Activated CD8-positive, alpha-beta memory T cell treated with anti-CD3 and anti-CD28 coated beads, Interleukin-2, amount 50 U/mL, for 24 hours (primary cell): ENCODE measurements at regions not wholly inside any gene's neighbourhood (a gene's known extent, or its start where the extent isn't known, plus 50 kb on each side); places are given as distances from the start of the nearest gene placed in this dataset.

ENCODE experiments used
- DNase-seq: peaks from one replicate; pipeline ENCODE4 v3.0.0-alpha.2; 2020; ENCODE audit errors: extremely low read depth

DNA sequence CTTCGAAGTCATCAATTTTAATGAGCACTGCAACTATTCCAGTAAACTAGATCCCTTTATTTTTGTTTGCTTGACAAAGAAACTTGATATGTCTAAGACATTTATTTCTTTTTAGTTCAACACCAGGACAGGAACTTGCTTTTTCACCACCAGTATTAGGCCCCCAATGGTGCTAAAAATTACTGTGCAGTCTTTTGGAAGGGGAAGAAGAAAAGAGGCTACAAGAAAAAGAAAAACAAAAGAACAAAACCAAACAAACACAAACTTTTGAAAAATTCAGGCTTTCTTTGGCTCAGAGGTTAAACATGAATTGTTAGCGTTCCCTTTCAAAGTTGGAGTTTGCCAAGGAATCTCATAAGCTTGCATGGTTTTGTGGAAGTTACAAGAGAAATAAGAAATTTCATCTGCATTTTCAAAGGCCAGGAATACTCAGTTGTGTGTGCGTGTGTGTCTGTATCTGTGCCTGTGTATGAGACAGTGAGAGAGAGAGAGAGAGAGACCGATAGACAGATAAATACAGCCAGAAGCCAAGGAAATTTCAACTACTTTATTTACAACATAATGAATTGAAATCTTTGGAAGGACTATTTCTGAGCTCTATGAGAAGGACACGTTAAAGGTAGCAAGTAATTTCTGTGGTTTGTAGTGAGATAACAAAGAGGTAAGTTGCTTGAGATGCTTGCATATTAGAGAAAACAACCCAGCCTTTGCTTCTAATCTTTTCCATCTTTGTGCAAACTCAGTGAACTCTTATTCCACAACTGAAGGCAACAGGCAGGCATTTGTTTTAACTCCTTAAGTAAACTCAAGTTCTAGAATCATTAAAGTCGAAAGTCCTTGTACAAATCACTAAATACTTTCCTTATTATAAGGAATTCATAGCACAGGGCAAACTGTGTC is 171.0 kb upstream of the CITED2 start:
- DNase-seq: no peak

DNA sequence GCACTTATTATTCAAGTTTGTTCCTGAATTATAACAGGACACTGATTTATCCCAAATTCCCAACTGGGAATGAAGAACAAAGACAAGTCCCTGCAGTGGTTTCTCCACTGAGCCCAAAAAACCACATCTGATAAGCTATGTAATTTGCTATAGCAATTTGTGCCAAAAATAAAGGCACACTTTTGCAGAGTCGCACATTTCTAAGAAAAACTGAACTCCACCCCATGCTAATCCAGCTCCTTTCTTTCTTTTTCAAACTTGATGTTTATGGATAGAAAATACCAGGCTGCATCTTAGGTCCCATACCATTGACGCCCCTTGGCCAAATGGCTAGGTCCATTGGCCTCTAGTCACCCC is 170.2 kb upstream of the CITED2 start:
- no peak for DNase-seq

DNA sequence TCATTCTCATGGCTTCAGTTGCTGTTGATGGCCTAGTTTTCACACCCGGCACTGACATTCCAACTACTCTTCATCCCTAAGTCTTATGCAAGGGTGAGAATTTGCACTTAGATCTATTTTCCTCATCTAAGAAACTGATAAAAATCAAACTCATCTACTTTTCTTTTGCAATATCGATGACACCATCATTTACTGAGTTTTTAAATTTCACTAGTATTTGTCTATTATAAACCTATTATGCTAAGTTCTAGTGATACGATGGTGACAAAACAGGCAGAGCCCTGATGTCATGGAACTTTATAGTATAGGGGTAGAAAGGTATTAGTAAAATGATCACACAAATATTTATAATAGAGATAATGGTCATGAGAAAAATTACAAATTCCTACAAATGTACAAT is 167.9 kb upstream of the CITED2 start:
- no peak for DNase-seq

DNA sequence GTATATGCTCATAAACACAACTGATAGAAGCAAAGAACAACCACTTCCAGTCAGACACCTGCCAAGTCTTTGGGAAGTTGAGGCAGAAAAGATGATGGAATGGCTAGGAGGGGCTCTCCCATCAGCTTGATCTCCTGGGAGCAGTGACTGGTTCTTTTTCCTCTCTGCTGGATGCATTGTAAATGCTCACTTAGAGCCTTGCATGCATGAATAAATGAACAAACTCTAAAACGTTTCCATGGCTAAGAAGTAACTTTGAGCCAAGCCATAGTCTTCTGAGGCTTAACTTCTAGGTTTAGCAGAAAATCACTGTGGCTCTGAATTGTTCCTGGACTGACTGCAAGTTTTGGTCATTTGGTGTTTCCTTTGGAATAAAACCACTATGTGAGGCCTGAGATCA is 166.4 kb upstream of the CITED2 start:
- no peak for DNase-seq

DNA sequence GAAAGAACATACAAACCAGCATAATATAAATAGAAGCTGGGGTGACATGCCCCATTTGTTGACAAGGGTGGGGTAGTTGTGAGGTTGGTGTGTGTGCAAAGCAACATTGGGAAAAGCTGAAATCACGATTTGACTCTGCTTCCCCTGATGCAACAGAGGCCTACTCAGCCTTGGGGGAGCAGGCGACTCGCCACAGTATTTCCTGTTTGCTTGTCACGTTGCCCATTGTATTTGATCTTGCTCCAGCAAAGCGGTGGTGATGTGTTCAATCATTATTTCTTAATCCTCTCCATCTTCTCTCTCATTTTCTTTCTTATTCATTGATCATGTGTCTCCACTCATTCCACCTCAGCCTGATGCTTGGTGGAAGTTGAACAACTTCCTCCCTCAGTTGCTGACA is 165.8 kb upstream of the CITED2 start:
- no peak for DNase-seq

DNA sequence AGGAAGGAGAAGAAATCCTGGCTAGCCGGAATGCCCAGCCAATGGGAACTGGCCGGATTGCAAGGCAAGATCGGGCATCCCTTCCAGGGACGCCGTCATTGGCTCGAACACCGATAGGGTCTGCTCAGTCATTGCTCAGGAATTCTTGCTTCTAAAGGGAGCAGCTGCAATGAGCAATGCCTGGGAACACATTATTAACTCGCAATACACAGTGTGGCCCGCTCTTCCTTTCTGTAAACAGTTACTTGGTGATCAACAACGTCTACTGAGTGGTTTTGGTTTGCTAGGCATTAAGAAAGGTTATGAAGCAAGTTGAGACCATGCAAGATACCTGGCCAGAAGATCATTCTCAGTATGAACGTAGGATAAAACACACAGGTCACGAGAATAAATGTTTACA is 165.4 kb upstream of the CITED2 start:
- no peak for DNase-seq

DNA sequence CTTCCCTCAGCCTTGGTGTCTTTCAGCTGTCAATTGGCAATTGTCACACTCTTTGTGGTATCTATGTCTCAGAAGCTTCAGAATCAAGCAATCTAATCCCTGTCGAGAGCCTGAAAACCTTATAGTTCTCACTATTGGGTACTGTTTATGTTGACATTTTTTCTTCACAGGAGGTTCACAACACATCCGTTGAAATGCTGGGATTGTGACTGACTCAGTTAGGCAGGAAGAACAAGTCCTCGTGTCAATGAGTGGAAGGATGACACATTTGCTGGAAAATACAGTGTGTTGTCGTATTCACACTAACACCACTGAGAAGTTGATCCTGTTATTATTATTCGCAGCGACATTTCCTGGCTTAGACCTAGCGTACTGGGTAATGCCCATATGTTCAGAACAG is 163.9 kb upstream of the CITED2 start:
- DNase-seq: no peak

DNA sequence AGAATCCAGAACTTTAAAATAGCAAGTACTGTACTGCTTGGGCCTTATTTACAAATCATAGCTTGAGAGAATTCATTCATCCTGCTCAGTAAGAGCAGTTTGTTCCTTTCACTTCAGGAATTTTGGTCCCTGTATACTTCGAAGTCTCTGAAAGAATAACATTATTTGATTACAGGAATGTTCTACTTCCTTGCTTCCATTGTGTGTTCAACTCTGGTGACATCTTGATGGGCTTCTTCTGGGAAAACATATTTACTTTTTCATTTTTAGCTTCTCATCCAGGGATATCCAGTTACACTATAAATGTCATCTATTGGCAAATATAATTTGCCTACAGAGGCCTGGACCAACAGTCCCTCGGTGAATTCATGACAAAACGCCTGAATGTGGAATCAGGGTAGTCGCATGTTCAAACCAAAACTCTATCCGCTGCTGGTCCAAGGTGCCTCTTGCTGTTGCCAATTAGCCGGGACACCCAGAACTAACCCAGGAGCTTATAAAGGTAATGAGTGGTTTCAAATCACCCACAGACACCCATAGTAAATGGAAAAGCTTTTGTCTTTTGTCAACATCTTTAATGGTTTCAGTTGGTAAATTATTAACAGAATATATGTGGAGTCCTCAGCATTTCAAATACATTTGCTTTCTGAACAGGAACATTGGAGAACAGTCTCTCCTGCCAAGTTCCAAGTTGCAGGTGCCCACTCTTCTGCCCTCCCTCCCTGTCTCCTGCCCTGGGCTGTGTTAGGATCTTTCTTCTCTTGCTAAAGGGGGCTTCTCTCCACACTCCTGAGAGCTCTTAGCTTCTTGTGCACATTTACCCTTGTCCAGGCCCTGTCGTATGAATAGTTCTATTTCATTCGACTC is 162.5 kb upstream of the CITED2 start:
- no peak for DNase-seq

DNA sequence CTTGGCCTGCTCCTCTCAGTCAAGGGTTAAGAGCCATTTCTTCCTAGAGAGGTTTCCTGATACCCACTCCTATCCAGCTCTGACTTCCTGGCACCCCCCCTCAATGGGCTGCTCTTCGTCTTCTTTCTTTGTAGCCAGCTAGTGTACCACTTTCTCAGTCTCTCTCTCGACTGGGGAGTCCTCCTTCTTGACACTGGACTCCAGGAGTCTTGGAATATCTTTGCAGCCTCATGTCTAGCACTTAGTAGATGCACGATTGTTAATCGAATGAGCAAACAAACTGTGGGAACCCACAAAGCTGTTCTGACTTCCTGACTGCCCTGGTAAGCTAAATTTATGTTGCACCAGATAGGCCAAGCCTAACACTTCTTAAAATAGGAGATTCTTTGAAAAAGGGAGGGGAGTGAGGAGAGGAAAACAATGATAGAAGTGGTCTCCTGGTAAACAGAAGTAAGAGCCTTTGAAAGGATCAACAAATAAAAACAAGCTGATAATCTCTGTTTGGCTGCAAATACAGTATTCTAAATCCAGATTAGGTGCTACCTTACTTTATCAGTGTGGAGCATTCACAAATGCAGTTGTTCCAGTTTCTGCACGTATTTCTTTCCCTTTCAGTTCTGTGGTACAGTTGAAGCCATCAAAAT is 160.1 kb upstream of the CITED2 start:
- no peak for DNase-seq

DNA sequence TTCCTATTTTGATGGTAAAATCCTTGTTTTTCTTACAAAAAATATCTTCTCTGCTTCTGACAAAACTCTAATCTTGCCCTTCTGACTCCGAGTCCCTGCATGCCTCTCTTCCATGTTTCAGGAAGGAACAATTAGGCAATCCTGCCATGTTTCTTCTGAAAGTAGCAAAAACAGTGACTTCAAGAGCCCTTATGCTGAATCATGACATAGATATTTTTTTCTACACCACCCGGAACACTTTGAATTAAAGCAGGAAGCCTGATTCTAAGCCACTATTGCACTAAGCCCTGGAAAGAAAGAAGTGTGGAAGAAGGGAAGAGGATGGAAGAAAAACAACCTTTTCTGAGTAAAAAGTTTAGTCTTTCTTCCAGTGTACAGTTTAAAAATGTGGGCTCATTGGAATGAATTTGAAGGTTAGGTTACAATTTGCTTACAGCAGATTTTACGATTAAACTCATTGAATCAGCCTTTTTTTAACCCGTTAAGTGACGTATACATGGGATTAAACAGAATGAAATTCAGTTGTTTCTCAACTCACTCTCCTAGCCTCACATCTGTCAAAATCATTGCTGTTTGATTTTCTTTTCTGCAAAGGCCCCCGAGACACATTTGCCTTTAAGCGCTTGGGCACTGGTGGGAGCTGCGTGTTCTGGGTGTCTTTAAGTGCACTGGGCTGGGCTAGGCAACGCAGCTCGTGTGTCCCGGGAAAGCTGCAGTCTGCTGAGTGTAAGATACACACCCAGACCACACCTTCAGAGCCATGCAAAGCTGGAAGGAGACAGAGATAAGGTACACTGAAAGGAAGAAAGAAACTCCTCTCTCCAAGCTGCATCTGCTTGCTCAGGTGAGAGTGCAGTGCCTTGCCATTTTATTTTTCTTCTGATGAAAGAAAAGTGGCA is 159.4 kb upstream of the CITED2 start:
- DNase-seq: no peak

DNA sequence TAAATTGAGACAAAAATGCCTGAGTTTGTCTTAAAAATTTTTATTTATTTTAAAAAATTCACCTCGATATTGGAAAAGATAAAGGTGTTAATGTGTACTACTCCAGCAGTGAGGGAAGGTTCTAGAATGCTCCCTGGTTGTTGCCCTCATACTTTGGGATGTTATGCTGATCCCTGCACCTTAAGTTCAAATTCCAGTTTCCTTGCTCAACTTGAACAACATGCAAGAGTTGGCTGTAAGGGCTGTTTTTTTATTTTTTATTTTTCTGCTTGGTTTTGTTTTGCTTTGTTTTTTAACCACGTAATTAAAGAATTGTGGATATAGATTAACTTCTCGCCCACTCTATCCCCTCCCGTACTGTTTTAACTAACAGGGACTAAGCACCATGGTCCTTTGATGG is 158.7 kb upstream of the CITED2 start:
- no peak for DNase-seq

DNA sequence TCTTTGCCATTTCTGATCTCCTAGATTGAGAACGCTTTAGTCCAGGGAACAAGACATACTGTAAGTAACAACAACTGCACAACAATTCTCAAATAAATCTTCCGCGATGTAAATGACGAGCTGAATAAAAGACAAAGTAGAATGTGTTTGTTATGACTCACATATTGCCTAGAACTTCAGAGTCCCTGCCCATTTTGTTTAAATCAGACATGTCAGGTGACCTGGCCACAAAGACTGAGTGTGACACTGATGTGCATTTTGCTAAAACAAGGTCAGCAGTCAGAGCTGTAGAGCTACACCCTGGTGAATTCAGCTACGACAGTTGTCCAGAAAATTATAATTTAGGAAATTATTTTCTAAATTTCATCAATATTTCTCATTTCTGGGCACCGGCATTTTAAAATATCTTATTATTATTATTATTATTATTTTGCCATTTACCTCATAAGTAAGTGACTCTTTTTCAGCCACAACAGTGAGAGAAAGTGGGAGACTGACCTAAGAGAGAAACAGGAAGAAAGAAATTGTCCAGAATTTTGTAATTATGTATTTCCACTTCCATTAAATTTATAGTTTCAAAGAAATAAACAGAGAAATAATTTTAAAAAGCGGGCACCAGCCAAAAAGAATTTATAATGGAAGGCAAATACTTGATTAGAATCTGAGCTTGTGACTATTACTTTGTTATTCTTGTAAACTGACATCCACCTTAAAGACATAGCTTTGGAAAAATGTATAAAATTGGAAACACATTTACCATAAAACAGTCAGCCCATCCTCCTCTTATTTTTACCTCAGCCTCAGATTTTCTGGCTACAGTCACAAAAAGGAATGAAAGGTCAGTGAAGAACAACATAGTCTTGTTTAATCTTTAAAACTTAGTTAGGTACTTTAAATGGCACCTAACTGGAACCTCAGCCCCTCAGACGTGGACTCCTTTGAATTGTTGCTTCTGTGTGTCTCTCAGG is 157.0 kb upstream of the CITED2 start:
- no peak for DNase-seq

DNA sequence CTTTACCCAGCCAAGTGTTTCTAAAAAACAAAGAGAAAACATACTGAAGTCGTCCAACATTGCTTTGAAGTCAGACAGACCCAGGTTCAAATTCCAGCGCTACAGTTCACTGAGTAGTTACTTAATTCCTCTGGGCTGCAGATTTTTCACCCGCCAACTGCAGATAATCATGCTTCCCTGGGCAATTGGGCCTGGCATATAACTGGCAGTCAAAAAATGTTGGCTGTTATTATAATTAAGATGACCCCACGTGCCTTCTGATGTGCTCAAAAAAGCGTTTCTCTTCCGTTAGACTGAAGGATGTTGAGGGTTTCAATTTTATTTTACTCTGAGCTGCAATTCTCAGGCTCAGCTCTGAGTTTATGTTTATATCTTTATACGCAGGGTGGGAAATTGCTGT is 156.1 kb upstream of the CITED2 start:
- DNase-seq: no peak

DNA sequence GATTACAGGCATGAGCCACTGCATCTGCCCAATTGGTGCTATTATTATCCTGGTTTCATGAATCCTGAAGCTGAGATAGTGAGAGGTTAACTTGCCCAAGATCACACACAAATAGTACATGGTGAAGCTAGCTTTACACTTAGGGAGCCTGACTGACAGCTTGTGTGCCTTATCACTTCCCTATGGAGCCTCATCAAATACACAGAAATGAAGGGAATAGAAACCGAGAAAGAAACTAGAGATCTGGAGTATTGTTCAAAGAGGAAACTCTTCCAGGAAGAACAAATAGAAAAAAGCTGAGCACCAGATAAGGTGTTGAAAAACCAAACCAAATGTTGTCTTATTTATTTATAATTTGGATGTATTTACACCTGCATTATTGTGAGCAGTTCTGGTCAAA is 155.0 kb upstream of the CITED2 start:
- DNase-seq: no peak

DNA sequence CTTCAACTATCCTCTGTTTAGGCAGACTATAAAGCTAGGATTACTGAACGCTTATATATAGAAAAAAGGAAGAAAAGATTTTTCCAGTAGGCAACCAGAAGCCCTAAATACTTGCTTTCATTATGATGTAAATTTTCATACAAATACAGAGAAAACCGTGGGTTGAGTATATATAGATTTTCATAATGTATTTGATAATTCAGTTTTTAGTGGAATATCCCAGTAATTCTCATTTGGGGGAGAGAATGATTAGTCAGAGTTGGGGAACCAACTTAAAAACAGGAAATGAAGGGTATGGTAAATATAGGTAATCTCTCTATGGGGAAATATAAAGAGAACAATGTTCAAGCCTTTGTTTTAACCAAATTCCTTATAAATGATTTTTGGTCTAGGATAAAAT is 154.0 kb upstream of the CITED2 start:
- DNase-seq: no peak

DNA sequence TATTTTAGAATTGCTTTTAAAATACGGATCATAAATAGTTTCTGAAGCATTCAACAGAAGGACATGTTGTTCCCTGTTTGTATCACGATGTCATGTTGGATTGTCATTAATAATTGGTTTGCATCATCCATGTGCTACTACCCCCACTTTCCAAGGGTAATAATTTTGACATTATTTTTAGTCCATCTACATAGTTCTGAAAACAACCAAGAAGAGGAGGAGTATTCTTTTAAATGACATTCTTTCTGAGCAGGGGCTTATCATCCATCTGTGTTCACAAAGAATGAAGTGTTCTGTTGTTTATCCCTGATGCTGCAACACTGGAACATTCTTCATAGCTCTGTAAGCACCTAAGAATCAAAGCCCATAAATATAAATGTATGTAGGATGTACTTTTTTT is 151.0 kb upstream of the CITED2 start:
- no peak for DNase-seq

DNA sequence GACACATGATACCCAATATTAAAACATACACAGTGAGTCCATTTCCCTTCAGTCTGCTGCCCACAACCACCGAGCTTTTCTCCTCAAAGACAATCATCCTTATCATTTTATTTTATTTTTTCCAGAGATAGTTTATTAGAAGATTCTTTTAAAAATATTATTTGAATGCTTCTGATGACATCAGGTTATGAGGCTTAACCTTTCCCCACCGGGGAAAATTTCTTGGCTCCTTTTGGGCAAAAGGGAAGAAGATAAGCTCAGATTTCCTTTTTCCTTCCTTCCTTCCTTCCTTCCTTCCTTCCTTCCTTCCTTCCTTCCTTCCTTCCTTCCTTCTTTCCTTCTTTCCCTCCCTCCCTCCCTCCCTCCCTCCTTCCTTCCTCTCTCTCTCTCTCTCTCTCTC is 149.5 kb upstream of the CITED2 start:
- DNase-seq: no peak

DNA sequence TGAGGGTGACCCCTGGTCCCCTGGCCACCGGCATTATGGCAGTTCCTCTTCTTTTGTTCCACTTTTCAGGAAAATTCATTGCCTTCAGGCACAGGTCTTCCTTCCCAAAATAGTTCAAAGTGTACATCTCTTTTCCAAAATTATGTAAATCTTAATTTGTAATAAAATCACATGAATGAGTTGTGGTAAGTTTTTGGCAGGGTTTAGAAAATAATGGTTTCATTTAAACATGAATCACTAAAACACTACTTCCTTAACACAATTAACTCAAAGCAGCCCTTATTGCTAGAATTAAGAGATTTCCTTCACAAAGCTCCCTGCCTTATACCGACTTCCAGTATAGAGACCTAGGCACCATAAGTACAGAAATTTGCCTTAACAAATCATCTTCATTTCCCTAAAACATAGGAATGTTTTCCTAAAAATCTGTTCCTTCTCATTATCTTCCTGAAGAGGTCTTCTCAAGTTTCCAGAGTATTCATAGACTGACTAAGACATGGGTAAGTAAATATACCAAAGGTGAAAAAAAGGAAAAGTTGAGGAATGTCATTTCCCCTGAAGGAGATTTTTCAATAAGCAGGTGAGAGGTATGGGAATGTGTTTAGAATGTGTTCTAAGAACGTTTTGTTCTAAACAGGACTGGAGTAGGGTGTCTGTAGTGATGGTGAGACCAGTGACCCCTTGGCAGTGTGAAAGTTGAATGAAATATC is 148.2 kb upstream of the CITED2 start:
- DNase-seq: no peak

DNA sequence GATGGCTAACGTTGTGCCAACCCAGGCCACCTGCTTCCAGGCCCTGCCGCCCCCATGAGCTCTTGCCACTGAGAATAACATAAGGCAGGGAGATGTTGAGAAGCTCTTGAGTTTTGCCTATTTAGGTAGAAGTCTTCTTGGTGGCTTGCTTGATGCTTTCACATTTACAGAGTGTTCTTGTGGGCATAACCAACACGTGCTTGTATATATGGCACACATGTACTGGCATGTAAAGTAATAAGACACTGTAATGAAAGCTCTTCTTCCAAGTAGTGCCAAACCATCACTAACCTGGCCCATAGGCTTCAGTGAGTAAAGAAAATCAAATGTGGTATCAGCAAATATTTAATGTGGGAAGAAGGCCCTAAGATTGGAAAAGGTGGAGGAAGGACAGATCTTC is 146.9 kb upstream of the CITED2 start:
- DNase-seq: no peak

DNA sequence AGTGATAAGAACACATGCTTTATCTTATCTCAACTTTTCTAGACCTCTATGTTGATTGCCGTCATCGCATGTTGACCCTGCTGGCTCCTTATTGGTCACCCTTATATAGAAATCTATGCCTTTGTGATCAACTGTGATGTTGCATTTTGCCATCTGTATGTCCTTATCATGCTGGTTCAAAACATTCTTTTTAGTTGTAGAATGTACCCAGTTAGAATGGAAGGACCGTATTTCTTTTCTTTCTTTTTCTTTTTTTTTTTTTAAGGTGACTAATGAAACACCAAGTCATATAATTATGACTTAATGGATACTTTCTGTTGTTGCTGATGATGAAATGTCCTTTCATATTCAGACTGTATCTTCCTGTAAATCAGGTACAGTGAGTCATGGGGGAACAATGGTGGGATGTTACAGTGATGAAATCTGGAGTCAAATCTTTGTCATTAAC is 145.9 kb upstream of the CITED2 start:
- no peak for DNase-seq
